HepG2 (cell line): ENCODE measurements at regions not wholly inside any gene's neighbourhood (a gene's known extent, or its start where the extent isn't known, plus 50 kb on each side); places are given as distances from the start of the nearest gene placed in this dataset.

Source experiments
- ATAC-seq: fragments of 200-7000 bp; cut with Tn5 transposase; 3 replicates; pipeline ENCODE4 v1.9.1; 2020; ENCODE audit warnings: mild to moderate bottlenecking, moderate library complexity
- BruUV-seq: library from RNA; stranded (reverse); fragments of 400-500 nt; replicated peaks from 2 replicates; lab custom pipeline; 2021; lab: Mats Ljungman, UMichigan
- CTCF ChIA-PET: fragments of 300-600 bp; formaldehyde crosslinking; extraction: SDS; loops from one replicate; lab custom pipeline; 2021; ENCODE audit warnings: low total read pairs, inconsistent platforms, low intra/inter-chr PET ratio; lab: Yijun Ruan, JAX
- POLR2A ChIA-PET: fragments of 350-600 bp; sonication (Branson Sonifier 250); formaldehyde crosslinking; loops from one replicate; lab custom pipeline; 2020; ENCODE audit warnings: antibody characterized with exemption, inconsistent platforms; lab: Yijun Ruan, JAX
- DNase-seq: peaks from one replicate; pipeline ENCODE4 v3.0.0-alpha.2; 2015; ENCODE audit warnings: low spot score
- FAIRE-seq: peaks from 3 replicates; lab custom pipeline; 2011; peaks lifted over from hg19 to GRCh38; lab: Jason Lieb, UNC
- H2AFZ ChIP-seq: one replicate; pipeline ENCODE4 v1.6.1; 2011; ENCODE audit warnings: low read length, inconsistent platforms
- H3K27ac ChIP-seq: fragments of 300-600 bp; 3 replicates; pipeline ENCODE4 v1.8.0; 2011; ENCODE audit warnings: mixed run types, mild to moderate bottlenecking, mixed read lengths, low read length, inconsistent platforms; ENCODE audit not compliant: insufficient read depth; ENCODE audit errors: extremely low read length
- H3K27me3 ChIP-seq, 2 experiments: fragments of 200-600 bp in 1 of 2; 2 replicates in 1 of 2; 3 replicates in 1 of 2; pipeline versions ENCODE4 v1.6.0 to v1.8.0; 2011; ENCODE audit warnings: low read length in 2 of 2, mild to moderate bottlenecking in 2 of 2, moderate library complexity in 2 of 2, inconsistent platforms in 1 of 2; ENCODE audit not compliant: insufficient read depth in 2 of 2, control insufficient read depth in 1 of 2
- H3K36me3 ChIP-seq, 2 experiments: fragments of 200-600 bp in 1 of 2; replicated peaks in 1 of 2; 2 replicates in 1 of 2; 3 replicates in 1 of 2; pipeline versions ENCODE4 v1.5.1 to v1.8.0; 2011; ENCODE audit warnings: low read length in 2 of 2, inconsistent platforms in 1 of 2; ENCODE audit not compliant: insufficient read depth in 2 of 2, control insufficient read depth in 1 of 2
- H3K4me1 ChIP-seq: 2 replicates; pipeline ENCODE4 v1.5.1; 2012; ENCODE audit warnings: low read length, inconsistent platforms; ENCODE audit not compliant: insufficient read depth
- H3K4me2 ChIP-seq: 2 replicates; pipeline ENCODE4 v1.6.0; 2011; ENCODE audit warnings: low read depth, low read length, inconsistent platforms
- H3K4me3 ChIP-seq, 3 experiments: fragments of 200-600 bp in 1 of 3; sonication (generic), shearing (Covaris generic) in 1 of 3; replicated peaks in 1 of 3; 2 replicates each; pipeline ENCODE4 v1.5.1; 2011 to 2016; ENCODE audit warnings: low read length in 3 of 3, inconsistent platforms in 2 of 3, low read depth in 2 of 3, mild to moderate bottlenecking in 2 of 3, control low read depth in 1 of 3, mixed read lengths in 1 of 3; ENCODE audit not compliant: insufficient read depth in 1 of 3
- H3K79me2 ChIP-seq: one replicate; pipeline ENCODE4 v1.6.1; 2011; ENCODE audit warnings: low read length, inconsistent platforms; ENCODE audit not compliant: insufficient read depth
- H3K9ac ChIP-seq: 2 replicates; pipeline ENCODE4 v1.6.0; 2011; ENCODE audit warnings: mild to moderate bottlenecking, low read depth, low read length, inconsistent platforms; ENCODE audit not compliant: insufficient read depth
- H3K9me3 ChIP-seq: 2 replicates; pipeline ENCODE4 v1.5.1; 2012; ENCODE audit warnings: mild to moderate bottlenecking, low read length
- H4K20me1 ChIP-seq: 2 replicates; pipeline ENCODE4 v1.6.0; 2011; ENCODE audit warnings: inconsistent platforms, mild to moderate bottlenecking, low read length, moderate library complexity; ENCODE audit not compliant: insufficient read depth
- ZFP1 ChIP-seq: IDR thresholded peaks from 2 replicates; pipeline ENCODE4 v1.6.1; 2016
- WGBS: methylation state at CpG from one replicate; pipeline ENCODE4 v1.1.6; 2017; ENCODE audit warnings: low lambda C conversion rate; 5-methylcytosine and 5-hydroxymethylcytosine counted together
- in situ Hi-C: cut with HindIII; loops from 2 replicates; pipeline ENCODE4 v1.10.0; 2017; ENCODE audit warnings: low pct_unique_long_range_greater_than_20kb; ENCODE audit not compliant: extremely low pct_ligation_motif_present
- intact Hi-C: fragments of 100-400 bp; cut with micrococcal nuclease; formaldehyde crosslinking; loops from one replicate; pipeline ENCODE4 v1.10.0; 2022; ENCODE audit not compliant: unreplicated experiment
- TF ChIP-seq, protein P1 (sequence below), 2 experiments: fragments of 450-650 bp in 1 of 2; sonication (generic) in 1 of 2; formaldehyde crosslinking in 1 of 2; IDR thresholded peaks; 2 replicates each; pipeline versions ENCODE4 v1.6.1 to v1.8.0; 2016 to 2022; ENCODE audit warnings: antibody characterized with exemption in 1 of 2, mild to moderate bottlenecking in 1 of 2, missing genetic modification reagents in 1 of 2
- TF ChIP-seq, protein P2 (sequence below): sonication (generic); formaldehyde crosslinking; IDR thresholded peaks from 2 replicates; pipeline ENCODE4 v1.4.0; 2020; ENCODE audit warnings: missing genetic modification reagents, borderline replicate concordance

DNA sequence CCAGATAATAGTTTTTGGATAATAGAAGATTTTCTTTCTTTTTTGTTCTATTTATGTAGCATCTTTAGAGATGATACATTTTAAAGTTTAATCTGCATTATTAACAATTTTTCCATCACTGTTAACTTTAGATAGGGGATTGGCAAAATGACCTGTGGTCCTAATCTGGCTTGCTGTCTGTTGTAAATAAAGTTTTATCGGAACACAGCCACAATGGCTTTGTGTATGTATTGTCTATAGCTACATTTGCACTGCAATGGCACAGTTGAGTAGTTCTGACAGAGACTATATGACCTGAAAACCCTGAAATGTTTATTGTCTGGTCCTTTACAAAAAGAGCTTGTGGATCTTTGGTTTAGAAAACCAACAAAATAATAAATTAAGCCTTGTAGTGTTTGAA is 97.0 kb upstream of the CERS6 start:
- DNase-seq, result no peak
- peaks cover 17% of the 10 kb centered on the region for H3K4me1 ChIP-seq
- CTCF ChIA-PET, result no interaction called here
- 90% methylated on average over 1 of the region's 1 CpG for whole genome bisulfite sequencing
- TF ChIP-seq, protein P1, sequence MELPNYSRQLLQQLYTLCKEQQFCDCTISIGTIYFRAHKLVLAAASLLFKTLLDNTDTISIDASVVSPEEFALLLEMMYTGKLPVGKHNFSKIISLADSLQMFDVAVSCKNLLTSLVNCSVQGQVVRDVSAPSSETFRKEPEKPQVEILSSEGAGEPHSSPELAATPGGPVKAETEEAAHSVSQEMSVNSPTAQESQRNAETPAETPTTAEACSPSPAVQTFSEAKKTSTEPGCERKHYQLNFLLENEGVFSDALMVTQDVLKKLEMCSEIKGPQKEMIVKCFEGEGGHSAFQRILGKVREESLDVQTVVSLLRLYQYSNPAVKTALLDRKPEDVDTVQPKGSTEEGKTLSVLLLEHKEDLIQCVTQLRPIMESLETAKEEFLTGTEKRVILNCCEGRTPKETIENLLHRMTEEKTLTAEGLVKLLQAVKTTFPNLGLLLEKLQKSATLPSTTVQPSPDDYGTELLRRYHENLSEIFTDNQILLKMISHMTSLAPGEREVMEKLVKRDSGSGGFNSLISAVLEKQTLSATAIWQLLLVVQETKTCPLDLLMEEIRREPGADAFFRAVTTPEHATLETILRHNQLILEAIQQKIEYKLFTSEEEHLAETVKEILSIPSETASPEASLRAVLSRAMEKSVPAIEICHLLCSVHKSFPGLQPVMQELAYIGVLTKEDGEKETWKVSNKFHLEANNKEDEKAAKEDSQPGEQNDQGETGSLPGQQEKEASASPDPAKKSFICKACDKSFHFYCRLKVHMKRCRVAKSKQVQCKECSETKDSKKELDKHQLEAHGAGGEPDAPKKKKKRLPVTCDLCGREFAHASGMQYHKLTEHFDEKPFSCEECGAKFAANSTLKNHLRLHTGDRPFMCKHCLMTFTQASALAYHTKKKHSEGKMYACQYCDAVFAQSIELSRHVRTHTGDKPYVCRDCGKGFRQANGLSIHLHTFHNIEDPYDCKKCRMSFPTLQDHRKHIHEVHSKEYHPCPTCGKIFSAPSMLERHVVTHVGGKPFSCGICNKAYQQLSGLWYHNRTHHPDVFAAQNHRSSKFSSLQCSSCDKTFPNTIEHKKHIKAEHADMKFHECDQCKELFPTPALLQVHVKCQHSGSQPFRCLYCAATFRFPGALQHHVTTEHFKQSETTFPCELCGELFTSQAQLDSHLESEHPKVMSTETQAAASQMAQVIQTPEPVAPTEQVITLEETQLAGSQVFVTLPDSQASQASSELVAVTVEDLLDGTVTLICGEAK (IDR thresholded peaks at IDR 0.05), result peak; percentile 55
- TF ChIP-seq, protein P1 (CRISPR knock-in tag; IDR thresholded peaks at IDR 0.05), result peak; percentile 94; the same call in 1 of the 2 replicates
- no peak for TF ChIP-seq ZFP1 (CRISPR knock-in tag)
- TF ChIP-seq, protein P2, sequence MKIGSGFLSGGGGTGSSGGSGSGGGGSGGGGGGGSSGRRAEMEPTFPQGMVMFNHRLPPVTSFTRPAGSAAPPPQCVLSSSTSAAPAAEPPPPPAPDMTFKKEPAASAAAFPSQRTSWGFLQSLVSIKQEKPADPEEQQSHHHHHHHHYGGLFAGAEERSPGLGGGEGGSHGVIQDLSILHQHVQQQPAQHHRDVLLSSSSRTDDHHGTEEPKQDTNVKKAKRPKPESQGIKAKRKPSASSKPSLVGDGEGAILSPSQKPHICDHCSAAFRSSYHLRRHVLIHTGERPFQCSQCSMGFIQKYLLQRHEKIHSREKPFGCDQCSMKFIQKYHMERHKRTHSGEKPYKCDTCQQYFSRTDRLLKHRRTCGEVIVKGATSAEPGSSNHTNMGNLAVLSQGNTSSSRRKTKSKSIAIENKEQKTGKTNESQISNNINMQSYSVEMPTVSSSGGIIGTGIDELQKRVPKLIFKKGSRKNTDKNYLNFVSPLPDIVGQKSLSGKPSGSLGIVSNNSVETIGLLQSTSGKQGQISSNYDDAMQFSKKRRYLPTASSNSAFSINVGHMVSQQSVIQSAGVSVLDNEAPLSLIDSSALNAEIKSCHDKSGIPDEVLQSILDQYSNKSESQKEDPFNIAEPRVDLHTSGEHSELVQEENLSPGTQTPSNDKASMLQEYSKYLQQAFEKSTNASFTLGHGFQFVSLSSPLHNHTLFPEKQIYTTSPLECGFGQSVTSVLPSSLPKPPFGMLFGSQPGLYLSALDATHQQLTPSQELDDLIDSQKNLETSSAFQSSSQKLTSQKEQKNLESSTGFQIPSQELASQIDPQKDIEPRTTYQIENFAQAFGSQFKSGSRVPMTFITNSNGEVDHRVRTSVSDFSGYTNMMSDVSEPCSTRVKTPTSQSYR (CRISPR knock-in tag), result no peak
- H3K4me3 ChIP-seq, result no peak overlapping the region
- H3K4me2 ChIP-seq, result no peak overlapping the region
- H3K9ac ChIP-seq, result no peak overlapping the region
- H3K27me3 ChIP-seq, result 0 out of 5 replicates have a peak, but pooled peaks cover 0 to 5% of the 10 kb centered on the region in 2 experiments
- H3K36me3 ChIP-seq, result no peaks in the 10 kb centered on the region
- no peak overlapping the region for H2AFZ ChIP-seq
- no peak for ATAC-seq
- no peak for FAIRE-seq
- H3K27ac ChIP-seq, result no peak overlapping the region
- POLR2A ChIA-PET, result no interaction called here
- H3K9me3 ChIP-seq, result no peaks in the 10 kb centered on the region
- intact Hi-C loops, result no loop called here
- no TSS peak for BruUV-seq
- in situ Hi-C loops, result no loop called here
- H4K20me1 ChIP-seq, result no peaks in the 10 kb centered on the region
- H3K79me2 ChIP-seq, result no peaks in the 10 kb centered on the region
